Progenitor cell of endocrine pancreas (in vitro differentiated cells): ENCODE measurements at regions not wholly inside any gene's neighbourhood (a gene's known extent, or its start where the extent isn't known, plus 50 kb on each side); places are given as distances from the start of the nearest gene placed in this dataset.

Source experiments
- DNase-seq: peaks from one replicate; pipeline ENCODE4 v3.0.0; 2021; ENCODE audit warnings: low spot score; ENCODE audit not compliant: unreplicated experiment
- H3K27ac Mint-ChIP-seq: 2 replicates; pipeline ENCODE4 v1.8.0; 2021; ENCODE audit warnings: mild to moderate bottlenecking, moderate library complexity, mixed read lengths
- H3K27me3 Mint-ChIP-seq: 2 replicates; pipeline ENCODE4 v1.8.0; 2021; ENCODE audit warnings: mixed read lengths
- H3K36me3 Mint-ChIP-seq: 2 replicates; pipeline ENCODE4 v1.8.0; 2022; ENCODE audit warnings: mixed read lengths; ENCODE audit not compliant: insufficient read depth
- H3K4me1 Mint-ChIP-seq: 2 replicates; pipeline ENCODE4 v1.8.0; 2021; ENCODE audit warnings: low read depth, mixed read lengths
- H3K4me3 Mint-ChIP-seq: 2 replicates; pipeline ENCODE4 v1.8.0; 2021; ENCODE audit warnings: low read depth, mild to moderate bottlenecking, moderate library complexity, mixed read lengths
- H3K9me3 Mint-ChIP-seq: 2 replicates; pipeline ENCODE4 v1.8.0; 2021; ENCODE audit warnings: low read depth, mixed read lengths
- TF ChIP-seq, protein P1 (sequence below): fragments of 200-600 bp; sonication (generic); IDR thresholded peaks from one replicate; pipeline ENCODE4 v1.5.0; 2021; ENCODE audit warnings: antibody characterized with exemption, mild to moderate bottlenecking; ENCODE audit not compliant: unreplicated experiment

DNA sequence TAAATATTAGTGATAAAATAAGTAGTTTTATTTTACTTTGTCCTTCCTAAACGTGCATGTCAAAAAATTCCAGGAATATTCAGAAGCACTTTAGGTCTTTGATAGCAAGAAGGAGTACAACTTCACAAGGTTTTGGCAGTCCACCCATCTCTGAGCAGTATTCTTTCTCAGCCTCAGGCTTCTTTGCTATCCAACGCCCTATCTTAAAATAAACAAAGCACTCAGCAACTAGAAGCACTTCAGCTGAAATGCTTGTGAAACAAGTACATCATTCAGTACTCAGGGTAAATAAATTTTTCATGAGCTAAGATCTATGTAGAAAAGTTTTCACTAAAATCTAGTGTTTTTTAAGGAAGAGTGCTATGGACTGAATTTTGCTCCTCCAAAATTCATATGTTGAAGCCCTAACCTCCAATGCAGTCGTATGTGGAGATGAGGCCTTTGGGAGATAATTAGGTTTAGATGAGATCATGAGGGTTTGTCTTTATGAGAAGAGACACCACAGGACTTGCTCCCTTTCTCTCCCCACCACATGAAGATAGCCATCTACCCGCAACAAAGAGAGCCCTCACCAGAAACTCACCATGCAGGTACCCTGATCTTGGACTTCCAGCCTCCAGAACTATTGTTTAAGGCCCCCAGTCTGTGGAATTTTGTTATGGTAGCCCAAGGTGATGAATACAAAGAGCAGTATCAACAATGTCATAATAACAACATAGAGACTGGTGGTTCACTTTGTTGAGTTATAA lies 539.1 kb downstream of the TFAP2A start:
- no peak for DNase-seq
- Mint-ChIP-seq H3K27ac (no peak overlapping the region), H3K27me3 (no peaks in the 10 kb centered on the region), H3K9me3 (peaks cover 14% of the 10 kb centered on the region), H3K4me3 (no peak overlapping the region), H3K4me1 (peaks cover 1% of the 10 kb centered on the region), H3K36me3 (no peaks in the 10 kb centered on the region)
- TF ChIP-seq, protein P1, sequence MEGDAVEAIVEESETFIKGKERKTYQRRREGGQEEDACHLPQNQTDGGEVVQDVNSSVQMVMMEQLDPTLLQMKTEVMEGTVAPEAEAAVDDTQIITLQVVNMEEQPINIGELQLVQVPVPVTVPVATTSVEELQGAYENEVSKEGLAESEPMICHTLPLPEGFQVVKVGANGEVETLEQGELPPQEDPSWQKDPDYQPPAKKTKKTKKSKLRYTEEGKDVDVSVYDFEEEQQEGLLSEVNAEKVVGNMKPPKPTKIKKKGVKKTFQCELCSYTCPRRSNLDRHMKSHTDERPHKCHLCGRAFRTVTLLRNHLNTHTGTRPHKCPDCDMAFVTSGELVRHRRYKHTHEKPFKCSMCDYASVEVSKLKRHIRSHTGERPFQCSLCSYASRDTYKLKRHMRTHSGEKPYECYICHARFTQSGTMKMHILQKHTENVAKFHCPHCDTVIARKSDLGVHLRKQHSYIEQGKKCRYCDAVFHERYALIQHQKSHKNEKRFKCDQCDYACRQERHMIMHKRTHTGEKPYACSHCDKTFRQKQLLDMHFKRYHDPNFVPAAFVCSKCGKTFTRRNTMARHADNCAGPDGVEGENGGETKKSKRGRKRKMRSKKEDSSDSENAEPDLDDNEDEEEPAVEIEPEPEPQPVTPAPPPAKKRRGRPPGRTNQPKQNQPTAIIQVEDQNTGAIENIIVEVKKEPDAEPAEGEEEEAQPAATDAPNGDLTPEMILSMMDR, result no peak

DNA sequence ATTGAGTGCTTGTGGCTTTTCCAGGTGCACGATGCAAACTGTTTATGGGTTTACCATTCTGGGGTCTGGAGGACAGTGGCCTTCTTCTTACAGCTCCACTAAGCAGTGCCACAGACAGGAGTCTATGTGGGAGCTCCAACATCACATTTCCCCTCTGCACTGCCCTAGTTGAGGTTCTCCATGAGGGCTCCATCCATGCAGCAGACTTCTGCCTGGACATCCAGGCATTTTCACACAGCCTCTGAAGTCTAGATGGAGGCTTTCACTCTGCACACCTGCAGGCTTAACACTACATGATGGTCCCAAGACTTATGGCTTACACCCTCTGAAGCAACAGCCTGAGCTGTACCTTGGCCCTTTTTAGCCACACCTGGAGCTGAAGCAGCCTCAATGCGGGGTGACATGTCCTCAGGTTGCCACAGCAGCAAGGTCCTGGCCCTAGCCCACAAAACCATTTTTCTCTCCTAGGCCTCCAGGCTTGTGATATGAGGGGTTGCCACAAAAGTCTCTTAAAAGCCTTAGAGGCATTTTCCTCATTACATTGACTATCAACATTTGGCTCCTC lies 552.2 kb downstream of the TFAP2A start:
- peaks cover 1% of the 10 kb centered on the region for H3K36me3 Mint-ChIP-seq
- no peak overlapping the region for H3K4me3 Mint-ChIP-seq
- no peak for DNase-seq
- no peaks in the 10 kb centered on the region for H3K4me1 Mint-ChIP-seq
- peaks cover 18% of the 10 kb centered on the region for H3K9me3 Mint-ChIP-seq
- H3K27ac Mint-ChIP-seq, result no peak overlapping the region
- TF ChIP-seq, protein P1, result no peak
- H3K27me3 Mint-ChIP-seq, result peaks cover 8% of the 10 kb centered on the region

DNA sequence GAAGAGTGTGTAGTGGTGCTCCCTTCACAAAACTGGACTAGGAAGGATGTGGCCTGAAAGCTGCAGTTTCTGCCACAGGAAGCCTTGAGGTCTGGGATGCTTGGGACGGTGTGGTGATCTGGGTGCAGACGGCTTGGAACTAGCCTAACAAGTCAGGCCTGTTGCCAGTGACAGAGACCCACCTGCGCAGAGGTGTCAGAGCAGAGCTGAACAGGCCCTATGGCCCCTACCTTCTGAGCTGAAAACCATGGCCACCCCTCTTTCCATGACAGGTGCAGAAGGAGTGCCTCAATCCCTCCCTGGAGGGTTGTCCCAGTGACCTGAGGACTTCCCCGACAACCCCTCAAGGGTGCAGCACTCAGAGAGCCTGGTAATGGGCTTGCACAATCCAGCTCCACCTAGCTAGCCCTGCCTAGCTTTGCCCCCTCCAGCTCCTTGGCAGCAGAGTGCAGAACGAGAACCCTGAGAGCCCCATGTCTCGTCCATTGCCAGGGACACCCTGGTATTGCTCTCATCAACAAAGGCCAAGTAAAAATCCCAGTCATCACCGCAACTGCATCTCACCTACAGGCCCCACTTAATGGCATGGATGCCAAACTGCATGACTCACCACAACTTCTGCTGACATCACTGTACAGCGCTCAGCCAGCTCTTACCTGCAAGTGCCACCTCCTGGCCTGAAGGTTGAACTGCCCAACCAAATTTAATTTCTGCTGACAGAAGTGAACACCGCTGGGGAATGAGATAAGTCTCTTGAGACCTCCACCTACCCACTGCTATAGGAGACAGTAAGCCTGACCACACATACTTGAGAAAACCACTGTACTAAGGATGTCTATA lies 563.1 kb downstream of the TFAP2A start:
- TF ChIP-seq, protein P1, result peak; percentile 31
- H3K27me3 Mint-ChIP-seq, result no peaks in the 10 kb centered on the region
- H3K4me3 Mint-ChIP-seq, result no peak overlapping the region
- no peak overlapping the region for H3K27ac Mint-ChIP-seq
- no peaks in the 10 kb centered on the region for H3K4me1 Mint-ChIP-seq
- H3K9me3 Mint-ChIP-seq, result peaks cover 21% of the 10 kb centered on the region
- H3K36me3 Mint-ChIP-seq, result peaks cover 2% of the 10 kb centered on the region
- DNase-seq, result no peak

DNA sequence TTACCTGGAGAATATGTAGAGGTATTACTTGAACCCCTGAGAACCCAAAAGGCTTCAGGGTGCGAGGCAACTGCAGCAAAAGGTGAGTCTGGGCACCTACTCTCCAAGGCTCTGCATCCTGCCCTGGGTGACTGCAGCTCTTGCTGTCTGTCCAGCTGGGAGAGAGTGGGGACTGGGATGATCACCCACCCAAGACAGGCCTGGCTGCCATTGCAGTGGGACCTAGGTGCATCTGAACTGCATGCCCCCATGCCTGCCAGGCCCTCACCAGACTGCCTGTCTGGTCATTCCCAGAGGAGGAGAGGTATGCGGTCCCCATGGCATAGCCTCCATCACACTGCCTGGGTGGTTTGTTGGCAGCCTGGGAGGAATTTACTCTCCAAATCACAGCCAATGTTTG lies 563.9 kb downstream of the TFAP2A start:
- Mint-ChIP-seq H3K4me3 (no peak overlapping the region), H3K27me3 (no peaks in the 10 kb centered on the region), H3K27ac (no peak overlapping the region), H3K4me1 (no peaks in the 10 kb centered on the region), H3K36me3 (peaks cover 2% of the 10 kb centered on the region), H3K9me3 (peaks cover 23% of the 10 kb centered on the region)
- TF ChIP-seq, protein P1, result no peak
- DNase-seq, result no peak

DNA sequence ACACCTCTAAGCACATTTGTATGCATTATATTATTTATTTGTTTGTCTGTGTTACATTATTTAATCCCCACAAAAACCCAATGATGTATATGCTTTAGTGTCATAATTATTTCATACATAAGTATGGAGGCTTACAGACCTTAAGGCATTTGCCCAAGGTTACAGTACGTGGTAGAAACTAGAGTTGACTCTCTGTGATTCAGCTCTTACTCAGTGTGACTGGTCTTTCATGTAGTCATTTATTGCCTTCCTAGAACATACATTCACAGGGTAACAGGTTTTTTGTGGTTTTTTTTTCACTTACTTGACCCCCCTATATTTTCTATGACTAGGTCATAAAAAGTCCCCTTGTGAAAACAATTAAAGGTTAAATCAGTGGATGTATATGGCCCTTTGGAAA lies 566.8 kb downstream of the TFAP2A start:
- no peak for DNase-seq
- no peak overlapping the region for H3K4me3 Mint-ChIP-seq
- peaks cover 2% of the 10 kb centered on the region for H3K36me3 Mint-ChIP-seq
- H3K9me3 Mint-ChIP-seq, result peaks cover 19% of the 10 kb centered on the region
- TF ChIP-seq, protein P1, result no peak
- no peak overlapping the region for H3K27ac Mint-ChIP-seq
- H3K27me3 Mint-ChIP-seq, result no peaks in the 10 kb centered on the region
- no peaks in the 10 kb centered on the region for H3K4me1 Mint-ChIP-seq
